Breast epithelium (tissue), 3 donors: ENCODE measurements at regions not wholly inside any gene's neighbourhood (a gene's known extent, or its start where the extent isn't known, plus 50 kb on each side); places are given as distances from the start of the nearest gene placed in this dataset.

Source experiments
- CTCF ChIP-seq, 3 donors: fragments of 450-650 bp; IDR thresholded peaks; one replicate each; pipeline ENCODE4 v1.5.1; 2016 to 2017; ENCODE audit warnings: antibody characterized with exemption in 3 of 3, mild to moderate bottlenecking in 3 of 3, moderate library complexity in 3 of 3
- POLR2A ChIP-seq: fragments of 450-650 bp; IDR thresholded peaks from one replicate; pipeline ENCODE4 v1.6.1; 2016; ENCODE audit warnings: antibody characterized with exemption, mild to moderate bottlenecking, moderate library complexity

GRCh38 chr21:16789636-16790035, 723.2 kb upstream of the CXADR start:
- TF ChIP-seq CTCF (IDR thresholded peaks at IDR 0.05) (no peak), POLR2A (no peak)
